GM12891 (cell line): ENCODE measurements at regions not wholly inside any gene's neighbourhood (a gene's known extent, or its start where the extent isn't known, plus 50 kb on each side); places are given as distances from the start of the nearest gene placed in this dataset.
A peak's percentile ranks its signal among the peaks of the same experiment; 100 is the strongest.

Experiments
- DNase-seq: peaks from one replicate; pipeline ENCODE4 v3.0.0; 2011; ENCODE audit warnings: low spot score; ENCODE audit not compliant: insufficient read length
- FAIRE-seq: peaks from 2 replicates; lab custom pipeline; 2011; peaks lifted over from hg19 to GRCh38; lab: Jason Lieb, UNC
- PAX5 ChIP-seq: IDR thresholded peaks from 2 replicates; pipeline ENCODE4 v1.6.1; 2011; ENCODE audit warnings: low read length, moderate library complexity, mild to moderate bottlenecking; ENCODE audit not compliant: insufficient read depth, severe bottlenecking
- POLR2A ChIP-seq: IDR thresholded peaks from 2 replicates; pipeline ENCODE4 v1.6.1; 2011; ENCODE audit warnings: low read depth, low read length, control low read depth
- POLR2AphosphoS5 ChIP-seq: IDR thresholded peaks from 2 replicates; pipeline ENCODE4 v1.6.1; 2011; ENCODE audit warnings: low read depth, low read length, control low read depth
- POU2F2 ChIP-seq: IDR thresholded peaks from 2 replicates; pipeline ENCODE4 v1.6.1; 2011; ENCODE audit warnings: low read depth, mild to moderate bottlenecking, control low read depth, low read length, moderate library complexity
- SPI1 ChIP-seq: IDR thresholded peaks from 2 replicates; pipeline ENCODE4 v1.6.1; 2011; ENCODE audit warnings: low read depth, low read length, control low read depth
- TAF1 ChIP-seq: IDR thresholded peaks from 2 replicates; pipeline ENCODE4 v1.6.1; 2011; ENCODE audit warnings: low read depth, low read length, control low read depth

DNA sequence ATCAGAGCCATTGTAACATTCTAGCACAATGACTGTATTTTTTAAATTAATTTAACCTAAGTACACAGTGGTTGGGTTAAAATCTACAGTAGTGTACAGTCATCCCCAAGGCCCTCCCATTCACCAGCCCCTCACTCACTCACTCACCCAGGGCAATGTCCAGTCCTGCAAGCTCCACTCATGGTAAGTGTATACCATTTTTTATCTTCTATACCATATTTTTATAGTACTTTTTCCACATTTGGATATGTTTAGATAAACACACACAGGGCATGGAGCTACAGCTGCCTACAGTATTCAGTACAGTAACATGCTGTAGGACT lies 72.1 kb downstream of the COPS8 start:
- TF ChIP-seq TAF1 (no peak), POLR2AphosphoS5 (no peak), POLR2A (no peak), PAX5 (no peak), SPI1 (no peak), POU2F2 (no peak)
- FAIRE-seq (no peak), DNase-seq (no peak)

DNA sequence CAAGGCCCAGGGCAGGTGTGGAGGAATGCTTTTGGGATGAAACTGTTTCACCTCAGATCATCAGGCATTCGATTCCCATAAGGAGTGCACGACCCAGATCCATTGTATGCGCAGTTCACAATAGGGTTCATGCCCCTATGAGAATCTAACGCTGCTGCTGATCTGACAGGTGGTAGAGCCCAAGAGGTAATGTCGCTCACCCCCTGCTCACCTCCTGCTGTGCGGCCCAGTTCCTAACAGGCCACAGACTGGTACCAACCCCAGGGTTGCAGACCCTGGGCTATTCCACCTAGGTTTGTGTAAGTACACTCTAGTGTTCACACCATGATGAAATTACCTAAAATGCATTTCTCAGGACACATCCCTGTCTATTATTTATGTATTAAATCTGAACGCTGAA lies 72.5 kb downstream of the COPS8 start:
- TF ChIP-seq POLR2AphosphoS5 = no peak
- no peak for TF ChIP-seq TAF1
- TF ChIP-seq PAX5 = no peak
- no peak for TF ChIP-seq SPI1
- no peak for TF ChIP-seq POU2F2
- TF ChIP-seq POLR2A = no peak
- no peak for DNase-seq
- FAIRE-seq = no peak

GRCh38 chr2:237159006-237159911 lies 73.6 kb downstream of the COPS8 start:
- DNase-seq = no peak
- no peak for FAIRE-seq
- no peak for TF ChIP-seq POU2F2
- no peak for TF ChIP-seq POLR2A
- no peak for TF ChIP-seq PAX5
- no peak for TF ChIP-seq SPI1
- TF ChIP-seq TAF1 = no peak
- TF ChIP-seq POLR2AphosphoS5 = no peak

GRCh38 chr2:237160271-237160919 lies 74.7 kb downstream of the COPS8 start:
- no peak for TF ChIP-seq POLR2AphosphoS5
- no peak for TF ChIP-seq TAF1
- no peak for TF ChIP-seq SPI1
- TF ChIP-seq PAX5 = no peak
- TF ChIP-seq POU2F2 = no peak
- no peak for TF ChIP-seq POLR2A
- FAIRE-seq (no peak), DNase-seq (no peak)

DNA sequence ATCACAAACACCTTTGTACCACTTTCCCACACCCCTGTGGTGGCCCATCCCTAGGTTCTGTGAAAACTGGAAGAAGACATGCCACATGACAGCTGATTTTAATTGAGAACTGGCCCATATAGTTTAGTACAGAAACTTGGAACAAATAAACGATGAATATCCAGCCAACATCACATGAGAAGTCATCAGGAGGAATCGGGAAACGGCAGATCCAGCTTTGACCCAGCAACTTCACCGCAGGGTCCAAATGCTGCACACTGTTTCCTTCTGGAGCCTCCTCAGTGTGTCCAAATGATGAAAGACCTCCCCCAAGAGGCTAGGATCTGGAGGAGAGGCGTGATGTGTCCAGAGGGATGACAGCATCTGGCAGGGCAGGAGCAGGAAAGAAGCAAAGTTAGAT lies 75.5 kb downstream of the COPS8 start:
- FAIRE-seq = no peak
- no peak for TF ChIP-seq SPI1
- no peak for DNase-seq

- TF ChIP-seq SPI1 (peak; percentile 16; the same call in 1 of the 2 replicates), POLR2A (no peak)
- FAIRE-seq (no peak), DNase-seq (no peak)
Measured at GRCh38 chr2:237162959-237163358, 77.3 kb downstream of the COPS8 start.

GRCh38 chr2:237164474-237165042 lies 78.9 kb downstream of the COPS8 start:
- TF ChIP-seq POLR2A (no peak), POLR2AphosphoS5 (no peak), TAF1 (no peak), PAX5 (no peak), POU2F2 (no peak)
- DNase-seq (no peak), FAIRE-seq (no peak)

- TF ChIP-seq TAF1 = no peak
- TF ChIP-seq PAX5 = no peak
- DNase-seq (no peak), FAIRE-seq (peak; percentile 48)
Measured at GRCh38 chr2:237165405-237166276, 80.0 kb downstream of the COPS8 start.

- FAIRE-seq = no peak
- DNase-seq = no peak
- no peak for TF ChIP-seq POU2F2
- no peak for TF ChIP-seq SPI1
- TF ChIP-seq TAF1 = no peak
- no peak for TF ChIP-seq POLR2AphosphoS5
- TF ChIP-seq POLR2A = no peak
- TF ChIP-seq PAX5 = no peak
Measured at GRCh38 chr2:237167038-237167437, 81.3 kb downstream of the COPS8 start.
